WTC11 (cell line): ENCODE measurements at regions not wholly inside any gene's neighbourhood (a gene's known extent, or its start where the extent isn't known, plus 50 kb on each side); places are given as distances from the start of the nearest gene placed in this dataset.

Experiments
- ATAC-seq: fragments of 200-7000 bp; cut with Tn5 transposase; 2 replicates; pipeline ENCODE4 v1.10.0; 2021; ENCODE audit warnings: mild to moderate bottlenecking, moderate library complexity
- CTCF ChIA-PET: fragments of 300-600 bp; sonication (Branson Sonifier 250); formaldehyde crosslinking; loops from one replicate; lab custom pipeline; 2021; ENCODE audit warnings: antibody characterized with exemption; lab: Charles Lee
- POLR2A ChIA-PET: fragments of 350-600 bp; sonication (Branson Sonifier 250); formaldehyde crosslinking; loops from one replicate; lab custom pipeline; 2021; ENCODE audit warnings: antibody characterized with exemption; lab: Charles Lee
- DNase-seq: peaks from one replicate; pipeline ENCODE4 v3.0.0; 2021; ENCODE audit warnings: low spot score
- H3K27ac Mint-ChIP-seq: 2 replicates; pipeline ENCODE4 v1.8.0; 2021; ENCODE audit warnings: mixed read lengths
- H3K27me3 Mint-ChIP-seq: 2 replicates; pipeline ENCODE4 v1.8.0; 2021; ENCODE audit warnings: low read depth, mild to moderate bottlenecking, moderate library complexity, mixed read lengths
- H3K36me3 Mint-ChIP-seq: 2 replicates; pipeline ENCODE4 v1.8.0; 2021; ENCODE audit warnings: mixed read lengths
- H3K4me1 Mint-ChIP-seq: 2 replicates; pipeline ENCODE4 v1.8.0; 2022; ENCODE audit warnings: mixed read lengths
- H3K4me3 Mint-ChIP-seq: 2 replicates; pipeline ENCODE4 v1.8.0; 2021; ENCODE audit warnings: mild to moderate bottlenecking, moderate library complexity, mixed read lengths
- H3K9me3 Mint-ChIP-seq: 2 replicates; pipeline ENCODE4 v1.8.0; 2021; ENCODE audit warnings: mixed read lengths
- AR ChIP-seq: fragments of 250-450 bp; sonication (Bioruptor Pico); IDR thresholded peaks from 2 replicates; pipeline ENCODE4 v1.9.0; 2021; ENCODE audit warnings: mild to moderate bottlenecking
- ATF3 ChIP-seq: sonication (generic); formaldehyde crosslinking; conservative IDR thresholded peaks from 2 replicates; pipeline ENCODE4 v1.8.1; 2022; ENCODE audit warnings: mild to moderate bottlenecking, missing genetic modification reagents
- CBFB ChIP-seq: sonication (generic); formaldehyde crosslinking; IDR thresholded peaks from 2 replicates; pipeline ENCODE4 v1.8.1; 2022; ENCODE audit warnings: mild to moderate bottlenecking, low read depth, missing genetic modification reagents
- CDX4 ChIP-seq: fragments of 250-450 bp; sonication (Bioruptor Pico); IDR thresholded peaks from 2 replicates; pipeline ENCODE4 v1.9.0; 2021; ENCODE audit warnings: moderate library complexity, mild to moderate bottlenecking, inconsistent platforms, borderline replicate concordance
- HMGXB4 ChIP-seq: sonication (generic); formaldehyde crosslinking; IDR thresholded peaks from 2 replicates; pipeline ENCODE4 v1.8.1; 2023; ENCODE audit warnings: mild to moderate bottlenecking, moderate library complexity, missing genetic modification reagents
- IRF1 ChIP-seq: sonication (generic); formaldehyde crosslinking; IDR thresholded peaks from 2 replicates; pipeline ENCODE4 v1.8.0; 2023; ENCODE audit warnings: missing genetic modification reagents
- IRF2 ChIP-seq: sonication (generic); formaldehyde crosslinking; IDR thresholded peaks from 2 replicates; pipeline ENCODE4 v1.8.0; 2022; ENCODE audit warnings: low read depth, missing genetic modification reagents, borderline replicate concordance
- JAZF1 ChIP-seq: fragments of 250-450 bp; sonication (Bioruptor Pico); IDR thresholded peaks from 2 replicates; pipeline ENCODE4 v1.9.0; 2021; ENCODE audit warnings: moderate library complexity, mild to moderate bottlenecking, inconsistent platforms
- NFYB ChIP-seq: sonication (generic); formaldehyde crosslinking; conservative IDR thresholded peaks from 2 replicates; pipeline ENCODE4 v1.8.0; 2022; ENCODE audit warnings: low read depth, missing genetic modification reagents
- SMAD3 ChIP-seq: sonication (generic); formaldehyde crosslinking; IDR thresholded peaks from 2 replicates; pipeline ENCODE4 v1.8.0; 2022; ENCODE audit warnings: missing genetic modification reagents, mild to moderate bottlenecking, borderline replicate concordance
- TCF7 ChIP-seq: sonication (generic); formaldehyde crosslinking; IDR thresholded peaks from 2 replicates; pipeline ENCODE4 v1.8.0; 2022; ENCODE audit warnings: mild to moderate bottlenecking, low read depth, missing genetic modification reagents, moderate library complexity
- USF2 ChIP-seq: sonication (generic); formaldehyde crosslinking; IDR thresholded peaks from 2 replicates; pipeline ENCODE4 v1.8.1; 2023; ENCODE audit warnings: mild to moderate bottlenecking, missing genetic modification reagents, moderate library complexity
- ZNF121 ChIP-seq: sonication (generic); formaldehyde crosslinking; IDR thresholded peaks from 2 replicates; pipeline ENCODE4 v1.8.0; 2023; ENCODE audit warnings: missing genetic modification reagents
- ZNF219 ChIP-seq: sonication (generic); formaldehyde crosslinking; IDR thresholded peaks from 2 replicates; pipeline ENCODE4 v1.8.0; 2023; ENCODE audit warnings: missing genetic modification reagents, mild to moderate bottlenecking, borderline replicate concordance
- ZNF263 ChIP-seq: sonication (generic); formaldehyde crosslinking; IDR thresholded peaks from 2 replicates; pipeline ENCODE4 v1.8.1; 2022; ENCODE audit warnings: low read depth, mild to moderate bottlenecking, moderate library complexity, missing genetic modification reagents
- ZNF281 ChIP-seq: sonication (generic); formaldehyde crosslinking; IDR thresholded peaks from 2 replicates; pipeline ENCODE4 v1.8.0; 2023; ENCODE audit warnings: mild to moderate bottlenecking, missing genetic modification reagents
- ZNF396 ChIP-seq: fragments of 250-450 bp; sonication (Bioruptor Pico); IDR thresholded peaks from 2 replicates; pipeline ENCODE4 v1.8.0; 2021; ENCODE audit warnings: mild to moderate bottlenecking, moderate library complexity, borderline replicate concordance

GRCh38 chr20:57829805-57830514 lies 120.1 kb upstream of the PMEPA1 start:
- Mint-ChIP-seq H3K4me1 (peaks cover under 1% of the 10 kb centered on the region), H3K36me3 (no peaks in the 10 kb centered on the region), H3K9me3 (no peaks in the 10 kb centered on the region), H3K4me3 (no peak overlapping the region), H3K27ac (no peak overlapping the region), H3K27me3 (no peaks in the 10 kb centered on the region)
- CTCF ChIA-PET, result interaction anchor here (1.0 kb wide), 1 partner anchor 207 kb away, joined by 3 read pairs; no protein-coding TSS in a partner anchor
- POLR2A ChIA-PET, result no interaction called here
- no peak for DNase-seq
- ATAC-seq, result no peak
- TF ChIP-seq ATF3 (CRISPR knock-in tag) (no peak), IRF1 (CRISPR knock-in tag) (no peak), AR (CRISPR knock-in tag) (no peak), HMGXB4 (CRISPR knock-in tag) (no peak), CDX4 (no peak), ZNF121 (no peak), TCF7 (CRISPR knock-in tag) (no peak), ZNF281 (CRISPR knock-in tag) (no peak), USF2 (CRISPR knock-in tag) (no peak)

- Mint-ChIP-seq H3K4me3 (no peak overlapping the region), H3K27ac (no peak overlapping the region), H3K36me3 (no peaks in the 10 kb centered on the region), H3K4me1 (no peaks in the 10 kb centered on the region), H3K27me3 (no peaks in the 10 kb centered on the region), H3K9me3 (no peaks in the 10 kb centered on the region)
- ChIA-PET CTCF (no interaction called here), POLR2A (no interaction called here)
- no peak for DNase-seq
- ATAC-seq, result no peak
- TF ChIP-seq CBFB (CRISPR knock-in tag), result no peak
- no peak for TF ChIP-seq ATF3 (CRISPR knock-in tag)
- no peak for TF ChIP-seq IRF2 (CRISPR knock-in tag)
- TF ChIP-seq JAZF1, result no peak
- TF ChIP-seq SMAD3, result no peak
- TF ChIP-seq NFYB, result no peak
- TF ChIP-seq USF2 (CRISPR knock-in tag), result no peak
- no peak for TF ChIP-seq ZNF219 (CRISPR knock-in tag)
- no peak for TF ChIP-seq ZNF396 (CRISPR knock-in tag)
- no peak for TF ChIP-seq ZNF263 (CRISPR knock-in tag)
Measured at GRCh38 chr20:57829336-57829735, 119.5 kb upstream of the PMEPA1 start.
